ENCODE measurements at regions not wholly inside any gene's neighbourhood (a gene's known extent, or its start where the extent isn't known, plus 50 kb on each side); places are given as distances from the start of the nearest gene placed in this dataset.
"Not testable (repeated sequence)": the region's sequence is repeated elsewhere in the genome, so short reads cannot be mapped to it uniquely, and the experiment has no call there.

DNA sequence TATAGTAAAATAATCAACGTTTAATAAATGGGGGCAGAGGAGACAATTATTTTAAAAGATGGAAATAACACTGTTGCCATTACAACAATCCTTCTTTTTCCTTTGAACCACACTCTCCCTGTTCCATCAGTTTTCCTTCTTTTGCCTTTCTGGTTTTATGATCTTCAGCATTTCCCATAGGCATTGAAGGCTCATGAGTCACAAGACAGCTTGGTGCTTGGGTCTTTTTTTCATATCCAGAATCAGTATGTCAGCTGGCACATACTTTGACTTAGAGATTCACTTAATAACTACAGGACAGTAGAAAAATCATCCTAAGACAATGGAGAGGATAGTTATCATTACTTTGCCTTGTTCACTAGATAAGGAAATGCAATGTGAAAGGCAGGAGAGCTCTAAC lies 521.6 kb upstream of the TSPY4 start:
- ChIA-PET CTCF (no interaction called here), POLR2A (no interaction called here)
- no peak for DNase-seq (ENCODE audit: extremely low spot score)
- TF ChIP-seq, protein P1, sequence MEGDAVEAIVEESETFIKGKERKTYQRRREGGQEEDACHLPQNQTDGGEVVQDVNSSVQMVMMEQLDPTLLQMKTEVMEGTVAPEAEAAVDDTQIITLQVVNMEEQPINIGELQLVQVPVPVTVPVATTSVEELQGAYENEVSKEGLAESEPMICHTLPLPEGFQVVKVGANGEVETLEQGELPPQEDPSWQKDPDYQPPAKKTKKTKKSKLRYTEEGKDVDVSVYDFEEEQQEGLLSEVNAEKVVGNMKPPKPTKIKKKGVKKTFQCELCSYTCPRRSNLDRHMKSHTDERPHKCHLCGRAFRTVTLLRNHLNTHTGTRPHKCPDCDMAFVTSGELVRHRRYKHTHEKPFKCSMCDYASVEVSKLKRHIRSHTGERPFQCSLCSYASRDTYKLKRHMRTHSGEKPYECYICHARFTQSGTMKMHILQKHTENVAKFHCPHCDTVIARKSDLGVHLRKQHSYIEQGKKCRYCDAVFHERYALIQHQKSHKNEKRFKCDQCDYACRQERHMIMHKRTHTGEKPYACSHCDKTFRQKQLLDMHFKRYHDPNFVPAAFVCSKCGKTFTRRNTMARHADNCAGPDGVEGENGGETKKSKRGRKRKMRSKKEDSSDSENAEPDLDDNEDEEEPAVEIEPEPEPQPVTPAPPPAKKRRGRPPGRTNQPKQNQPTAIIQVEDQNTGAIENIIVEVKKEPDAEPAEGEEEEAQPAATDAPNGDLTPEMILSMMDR (IDR thresholded peaks at IDR 0.05; ENCODE audit: control extremely low read depth, extremely low read depth, low read depth, missing control alignments): no peak

- POLR2A ChIA-PET: no interaction called here
- TF ChIP-seq, protein P1 (IDR thresholded peaks at IDR 0.05; ENCODE audit: control extremely low read depth, extremely low read depth, low read depth, missing control alignments): no peak
- CTCF ChIA-PET: interaction anchor here (0.6 kb wide), 1 partner anchor 10 kb away, joined by 3 read pairs; no protein-coding TSS in a partner anchor
- DNase-seq (ENCODE audit: extremely low spot score): no peak
Observed at GRCh38 chrY:8820032-8820431, 517.2 kb upstream of the TSPY4 start.

GRCh38 chrY:8821106-8821505 lies 516.2 kb upstream of the TSPY4 start:
- no peak for DNase-seq (ENCODE audit: extremely low spot score)
- TF ChIP-seq, protein P1 (IDR thresholded peaks at IDR 0.05; ENCODE audit: control extremely low read depth, extremely low read depth, low read depth, missing control alignments): no peak
- ChIA-PET CTCF (no interaction called here), POLR2A (no interaction called here)

DNA sequence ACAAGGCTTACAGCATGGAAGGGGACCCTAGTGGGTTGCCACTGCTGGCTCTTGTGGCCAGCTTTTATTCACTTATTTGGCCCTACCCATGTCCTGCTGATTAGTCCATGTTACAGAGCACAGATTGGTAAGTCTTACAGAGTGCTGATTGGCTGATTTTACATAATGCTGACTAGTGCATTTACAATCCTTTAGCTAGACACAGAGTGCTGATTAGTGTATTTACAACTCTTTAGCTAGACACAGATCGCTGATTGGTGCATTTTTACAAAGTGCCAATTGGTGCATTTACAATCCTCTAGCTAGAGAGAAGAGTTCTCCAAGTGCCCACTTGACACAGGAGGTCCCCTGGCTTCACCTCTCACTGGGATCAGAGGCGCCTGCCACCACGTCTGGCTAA lies 485.0 kb upstream of the TSPY4 start:
- ChIA-PET POLR2A (no interaction called here), CTCF (no interaction called here)
- DNase-seq (ENCODE audit: extremely low spot score): no peak
- TF ChIP-seq, protein P1 (IDR thresholded peaks at IDR 0.05; ENCODE audit: control extremely low read depth, extremely low read depth, low read depth, missing control alignments): no peak

- CTCF ChIA-PET: no interaction called here
- TF ChIP-seq, protein P1 (IDR thresholded peaks at IDR 0.05; ENCODE audit: control extremely low read depth, extremely low read depth, low read depth, missing control alignments): no peak
- POLR2A ChIA-PET: no interaction called here
- no peak for DNase-seq (ENCODE audit: extremely low spot score)
Observed at GRCh38 chrY:8888371-8888770, 448.9 kb upstream of the TSPY4 start.

GRCh38 chrY:8897876-8898275 lies 439.4 kb upstream of the TSPY4 start:
- DNase-seq (ENCODE audit: extremely low spot score): no peak
- ChIA-PET POLR2A (no interaction called here), CTCF (no interaction called here)
- TF ChIP-seq, protein P1 (IDR thresholded peaks at IDR 0.05; ENCODE audit: control extremely low read depth, extremely low read depth, low read depth, missing control alignments): no peak

DNA sequence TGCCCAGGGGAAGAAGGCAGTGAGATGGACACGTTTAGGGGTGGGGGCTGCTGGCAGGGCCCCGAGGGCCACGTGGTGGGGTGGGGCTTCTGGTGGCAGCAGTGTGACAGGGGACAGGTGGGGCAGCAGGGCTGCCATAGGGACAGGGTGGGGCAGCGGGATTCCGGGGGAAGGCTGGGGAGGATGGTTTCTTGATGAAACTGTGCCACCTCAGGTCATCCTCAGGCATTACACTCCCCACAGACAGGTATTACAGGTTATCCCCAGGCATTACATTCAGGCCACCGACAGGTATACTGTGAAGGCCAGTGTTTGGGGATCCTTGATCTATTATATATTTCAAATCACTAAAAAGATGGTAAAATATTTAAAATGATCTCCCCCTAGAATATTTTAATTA lies 432.1 kb upstream of the TSPY4 start:
- TF ChIP-seq, protein P1 (IDR thresholded peaks at IDR 0.05; ENCODE audit: control extremely low read depth, extremely low read depth, low read depth, missing control alignments): no peak
- CTCF ChIA-PET: no interaction called here
- POLR2A ChIA-PET: no interaction called here

DNA sequence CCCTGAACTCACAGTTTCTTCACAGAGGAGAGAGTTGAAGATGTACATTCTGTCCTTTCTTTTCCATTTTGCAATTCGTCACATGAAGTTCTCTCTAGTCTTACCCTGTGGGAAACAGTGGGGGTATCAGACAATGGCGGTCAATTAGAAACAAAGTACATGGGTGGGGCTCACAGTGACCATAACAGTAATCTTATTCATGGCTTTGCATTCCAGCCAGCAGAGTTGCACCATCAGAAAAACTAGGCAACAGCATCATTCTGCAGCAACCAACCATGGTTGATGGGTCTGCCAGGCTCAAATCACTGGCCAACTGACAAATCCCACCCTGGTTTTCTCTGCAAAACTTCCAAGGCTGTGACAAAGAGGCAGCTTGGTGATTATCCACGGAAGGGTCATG lies 414.7 kb upstream of the TSPY4 start:
- CTCF ChIA-PET; POLR2A ChIA-PET; DNase-seq (ENCODE audit: extremely low spot score): not testable (repeated sequence)

More for the DNA sequence above, 432.1 kb upstream of the TSPY4 start:
- DNase-seq (ENCODE audit: extremely low spot score): no peak

All from GM10248 (cell line).